HG02884 (cell line): ENCODE measurements at regions not wholly inside any gene's neighbourhood (a gene's known extent, or its start where the extent isn't known, plus 50 kb on each side); places are given as distances from the start of the nearest gene placed in this dataset.

Experiments
- ATAC-seq: cut with Tn5 transposase; IDR thresholded peaks from one replicate; pipeline ENCODE4 v1.9.1; 2021; ENCODE audit warnings: mild to moderate bottlenecking, moderate library complexity; ENCODE audit not compliant: unreplicated experiment

DNA sequence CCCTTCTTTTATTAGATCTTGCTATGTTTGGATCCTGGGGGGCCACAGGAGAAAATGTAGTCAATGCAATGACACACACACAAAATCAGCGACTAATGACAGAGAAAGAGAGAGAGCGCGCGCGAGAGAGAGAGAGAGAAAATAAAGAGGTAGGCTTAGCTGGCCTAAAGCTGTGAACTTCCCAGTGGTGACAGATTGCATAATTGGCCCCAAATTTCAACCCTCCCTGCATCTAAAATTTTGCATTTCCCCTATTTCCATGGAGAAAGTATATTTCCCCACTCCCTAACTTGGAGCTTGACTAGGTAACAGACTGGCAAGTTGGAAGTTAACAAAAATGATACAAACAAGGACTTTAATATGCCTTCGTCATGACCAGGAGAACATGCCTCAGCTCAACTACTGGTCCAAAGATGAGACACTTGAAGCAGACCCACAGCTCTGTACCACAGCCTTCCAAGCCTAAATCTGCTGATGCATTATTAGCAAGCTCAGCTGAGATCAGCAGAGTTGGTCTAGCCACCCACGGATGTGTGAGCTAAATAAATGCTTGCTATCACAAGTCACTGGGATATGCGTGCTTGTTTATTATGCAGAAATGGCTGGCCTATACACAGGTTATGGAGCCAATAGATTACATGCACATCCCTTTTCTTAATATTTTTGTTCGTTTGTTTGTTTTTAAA, 118.1 kb upstream of the PRDM1 start:
- no peak for ATAC-seq

DNA sequence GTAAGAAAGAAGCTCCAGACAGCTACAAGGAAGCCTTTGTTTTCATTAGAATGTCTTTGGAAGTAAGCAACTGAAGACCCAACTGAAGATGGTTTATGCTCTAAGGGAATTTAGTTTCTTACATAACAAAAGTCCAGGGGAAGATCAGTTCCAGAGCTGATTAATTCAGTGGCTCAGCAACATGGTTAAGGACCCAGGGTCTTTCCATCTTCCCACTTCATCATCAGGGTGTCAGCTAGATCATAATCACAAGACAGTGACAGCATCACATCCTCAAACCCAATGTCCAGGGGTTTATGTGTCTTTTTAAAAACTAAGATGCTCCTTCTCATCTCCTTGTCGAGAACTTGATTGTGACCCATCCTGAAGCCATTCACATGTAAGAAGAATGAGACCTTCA, 119.7 kb upstream of the PRDM1 start:
- ATAC-seq = no peak

- no peak for ATAC-seq
These were observed 121.0 kb upstream of the PRDM1 start for GRCh38 chr6:105964979-105965760.

GRCh38 chr6:105954148-105954547, 132.0 kb upstream of the PRDM1 start:
- ATAC-seq = no peak

DNA sequence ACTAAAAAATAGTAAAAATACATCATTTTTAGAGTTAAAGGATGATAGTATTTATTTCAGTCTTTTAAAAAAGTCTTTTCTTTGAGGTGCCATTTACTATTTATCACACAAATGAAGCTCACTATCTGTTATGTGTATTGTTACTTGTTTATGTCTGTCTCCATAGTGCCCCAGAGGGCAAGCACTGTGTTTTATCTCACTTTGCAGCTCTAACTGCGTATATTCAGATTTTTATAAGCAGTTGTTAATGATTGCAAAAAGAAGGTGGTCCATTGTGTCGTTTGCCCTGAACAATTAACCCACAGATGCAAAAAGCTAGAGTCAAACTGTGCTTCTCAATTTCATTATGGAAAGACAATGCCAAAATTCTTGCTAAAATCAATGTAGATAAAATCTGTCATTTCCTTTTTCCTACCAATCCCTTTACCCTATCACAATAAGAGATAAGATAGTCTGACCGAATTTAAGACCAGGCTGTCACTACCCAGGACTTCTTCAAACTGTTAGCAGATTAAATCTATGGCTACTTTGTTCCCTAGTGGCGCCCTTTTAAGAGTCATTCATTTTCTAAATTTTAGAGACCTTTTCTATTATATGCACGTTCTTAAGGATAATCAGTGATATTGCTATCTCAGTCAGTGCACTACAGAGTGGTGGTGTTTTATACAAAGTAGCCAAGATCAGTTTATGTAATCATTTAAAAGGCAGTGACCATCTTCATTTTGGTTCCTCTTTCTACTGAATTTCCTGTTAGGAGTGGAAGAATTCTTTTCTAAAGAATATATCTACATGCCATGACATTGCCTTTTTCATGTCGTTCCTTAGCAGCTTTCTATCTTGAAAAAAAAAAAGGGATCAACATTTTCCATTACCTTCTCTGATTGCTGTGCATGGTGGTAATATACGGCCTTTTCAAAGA, 133.1 kb upstream of the PRDM1 start:
- ATAC-seq = no peak

- no peak for ATAC-seq
These were observed 133.8 kb upstream of the PRDM1 start for GRCh38 chr6:105952326-105952725.

GRCh38 chr6:105951322-105951721, 134.8 kb upstream of the PRDM1 start:
- ATAC-seq = no peak

- no peak for ATAC-seq
These were observed 136.3 kb upstream of the PRDM1 start for GRCh38 chr6:105949869-105950268.

DNA sequence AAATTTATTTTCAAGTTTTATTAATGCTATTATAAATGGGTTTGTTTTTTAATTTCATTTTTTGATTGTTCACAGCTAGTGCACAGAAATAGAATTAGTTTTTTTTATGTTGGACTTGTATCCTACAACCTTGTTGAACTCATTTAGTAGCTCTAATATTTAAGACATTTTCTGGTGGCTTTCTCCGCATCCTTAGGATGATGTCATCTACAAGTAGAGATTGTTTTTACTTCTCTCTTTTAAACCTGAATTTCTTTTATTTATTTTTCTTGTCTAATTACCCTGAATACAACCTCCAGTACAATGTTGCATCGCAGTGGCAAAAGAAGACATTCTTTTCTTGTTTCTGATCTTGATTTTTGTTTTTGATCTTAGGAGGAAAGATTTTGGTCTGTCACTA, 142.6 kb upstream of the PRDM1 start:
- no peak for ATAC-seq

DNA sequence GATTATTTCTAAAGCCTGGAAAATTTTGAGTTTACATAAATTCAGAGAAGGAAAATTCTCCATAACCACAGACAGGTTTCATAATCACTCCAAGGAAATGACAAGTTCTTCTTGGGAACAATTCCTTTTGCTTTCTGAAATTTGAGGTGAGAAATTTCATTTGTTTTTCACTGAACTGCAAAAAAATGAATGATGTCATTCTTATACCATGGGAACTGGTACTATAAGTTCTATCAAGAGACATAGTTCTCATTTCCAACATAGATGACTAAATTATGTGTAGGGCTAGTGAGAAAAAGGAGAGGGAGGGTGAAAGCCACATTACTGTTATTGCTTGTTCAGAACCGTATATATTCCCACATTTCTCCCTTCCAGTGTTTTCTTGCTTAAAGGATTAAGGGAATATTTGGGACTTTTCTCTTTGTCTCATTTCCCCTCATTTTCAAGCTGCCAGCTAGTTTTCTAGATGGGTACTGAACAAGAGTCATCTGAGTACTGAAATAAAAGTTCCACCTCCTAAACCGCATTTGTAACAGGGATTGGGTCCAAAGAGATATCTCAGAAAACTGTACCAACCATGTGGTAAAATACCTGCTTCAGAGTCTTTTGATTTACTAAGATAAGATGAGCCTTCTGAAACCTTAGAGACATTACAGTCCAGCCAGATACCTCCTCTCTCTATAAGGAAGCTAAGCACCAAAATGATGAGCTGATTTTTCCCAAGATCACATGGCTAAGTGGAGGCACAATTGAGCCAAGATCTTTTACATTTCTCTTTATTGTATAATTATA, 144.3 kb upstream of the PRDM1 start:
- ATAC-seq = no peak

- ATAC-seq = no peak
These were observed 145.1 kb upstream of the PRDM1 start for GRCh38 chr6:105940990-105941389.

DNA sequence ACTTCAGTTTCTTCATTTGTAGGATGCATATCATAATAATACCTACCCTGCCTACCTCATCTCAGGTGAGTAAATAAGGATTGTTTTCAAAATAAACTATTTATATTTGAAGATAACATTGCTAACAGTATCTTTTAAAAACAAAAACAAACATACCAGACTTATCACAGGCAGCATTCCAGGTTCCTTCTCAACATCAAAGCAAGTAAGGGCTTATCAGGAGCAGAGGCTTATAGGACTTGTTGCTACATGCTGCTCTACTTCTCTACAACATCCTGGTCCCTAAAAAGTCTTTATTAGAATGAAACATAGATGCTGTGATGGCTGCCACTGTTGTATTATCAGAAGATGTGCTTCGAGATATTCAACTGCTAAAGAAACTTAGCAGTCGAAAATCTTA, 149.2 kb upstream of the PRDM1 start:
- ATAC-seq = no peak

DNA sequence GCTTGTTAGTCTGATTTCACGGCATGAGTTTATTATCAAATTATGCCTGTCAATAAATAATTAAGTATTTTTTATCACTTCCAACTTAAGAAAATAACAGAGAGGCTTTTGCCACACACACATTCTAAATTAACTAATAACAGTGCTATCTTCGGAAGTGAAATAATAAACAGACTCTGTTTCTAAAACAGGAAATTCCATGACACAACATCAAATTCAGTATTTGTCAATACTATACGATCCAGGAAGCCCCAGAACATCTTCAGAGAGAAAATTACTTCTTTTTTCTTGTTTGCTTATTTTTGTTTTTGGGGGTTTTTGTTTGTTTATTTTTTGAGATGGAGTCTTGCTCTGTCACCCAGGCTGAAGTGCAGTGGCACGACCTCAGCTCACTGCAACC, 150.7 kb upstream of the PRDM1 start:
- ATAC-seq = no peak

- ATAC-seq = no peak
These were observed 151.4 kb upstream of the PRDM1 start for GRCh38 chr6:105934708-105935107.

- ATAC-seq = no peak
These were observed 153.7 kb upstream of the PRDM1 start for GRCh38 chr6:105932440-105932839.

- no peak for ATAC-seq
These were observed 156.5 kb upstream of the PRDM1 start for GRCh38 chr6:105929626-105930025.

DNA sequence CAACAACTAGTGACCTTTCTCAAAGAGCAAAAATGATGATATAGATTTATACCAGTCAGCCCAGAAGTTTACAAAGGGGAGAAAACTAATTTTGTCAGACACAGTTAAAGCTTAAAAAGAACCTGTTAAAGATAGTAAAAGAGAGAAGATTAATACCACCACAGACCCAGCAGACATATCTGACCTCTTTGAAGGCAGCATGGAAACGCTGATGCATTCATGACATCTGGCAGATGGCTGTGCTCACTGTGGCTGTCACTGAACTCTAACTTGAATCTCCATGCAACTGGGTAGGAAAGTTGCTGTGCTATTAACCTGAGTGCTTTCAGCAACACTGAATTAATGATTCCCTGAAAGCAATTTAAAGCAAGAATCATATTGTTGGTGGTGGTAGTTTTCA, 159.8 kb upstream of the PRDM1 start:
- no peak for ATAC-seq

- no peak for ATAC-seq
These were observed 160.4 kb upstream of the PRDM1 start for GRCh38 chr6:105925706-105926105.

DNA sequence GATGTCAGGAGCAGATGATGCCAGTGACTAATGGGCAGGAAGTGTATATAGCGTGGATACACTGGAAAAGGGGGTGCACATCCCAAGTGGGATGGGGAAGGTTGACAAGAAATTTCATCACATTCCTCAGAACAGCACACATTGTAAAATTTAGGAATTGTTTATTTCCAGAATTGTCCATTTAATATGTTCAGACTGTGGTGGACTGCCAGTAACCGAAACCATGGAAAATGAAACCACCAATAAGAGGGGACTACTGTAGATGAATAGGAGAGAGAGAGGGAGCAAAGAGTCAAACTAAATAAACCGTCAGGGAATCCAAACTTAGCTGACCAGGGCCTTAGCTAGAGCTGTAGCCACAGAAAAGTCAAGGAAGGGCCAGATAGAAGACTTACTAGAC, 164.4 kb upstream of the PRDM1 start:
- ATAC-seq = no peak

- no peak for ATAC-seq
These were observed 166.1 kb upstream of the PRDM1 start for GRCh38 chr6:105920071-105920470.
